GM21825 (cell line): ENCODE measurements at regions not wholly inside any gene's neighbourhood (a gene's known extent, or its start where the extent isn't known, plus 50 kb on each side); places are given as distances from the start of the nearest gene placed in this dataset.

Experiments used
- ATAC-seq: cut with Tn5 transposase; IDR thresholded peaks from one replicate; pipeline ENCODE4 v1.9.1; 2021; ENCODE audit warnings: mild to moderate bottlenecking, moderate library complexity; ENCODE audit not compliant: unreplicated experiment

GRCh38 chr9:79885093-79885857 is 313.5 kb downstream of the TLE4 start:
- ATAC-seq: no peak

DNA sequence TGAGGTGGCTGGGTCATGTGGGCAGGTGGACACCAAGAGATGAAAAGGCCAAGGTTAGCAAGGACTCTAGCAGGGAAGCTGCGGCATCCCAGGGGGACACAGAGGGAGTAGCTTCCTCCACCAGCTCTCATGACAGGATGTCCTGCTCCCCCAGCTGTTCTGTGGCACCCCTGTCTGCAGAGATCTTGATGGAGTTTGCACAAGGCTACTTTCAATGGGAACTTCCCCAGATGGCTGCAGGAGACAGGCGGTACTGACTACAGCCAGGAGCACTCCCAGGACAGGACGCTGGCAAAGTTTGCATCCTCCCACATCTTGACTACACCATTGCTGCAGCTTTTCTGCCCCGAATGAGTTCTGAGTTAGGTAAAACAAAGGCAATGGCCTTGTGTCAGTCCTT is 312.8 kb downstream of the TLE4 start:
- ATAC-seq: no peak

DNA sequence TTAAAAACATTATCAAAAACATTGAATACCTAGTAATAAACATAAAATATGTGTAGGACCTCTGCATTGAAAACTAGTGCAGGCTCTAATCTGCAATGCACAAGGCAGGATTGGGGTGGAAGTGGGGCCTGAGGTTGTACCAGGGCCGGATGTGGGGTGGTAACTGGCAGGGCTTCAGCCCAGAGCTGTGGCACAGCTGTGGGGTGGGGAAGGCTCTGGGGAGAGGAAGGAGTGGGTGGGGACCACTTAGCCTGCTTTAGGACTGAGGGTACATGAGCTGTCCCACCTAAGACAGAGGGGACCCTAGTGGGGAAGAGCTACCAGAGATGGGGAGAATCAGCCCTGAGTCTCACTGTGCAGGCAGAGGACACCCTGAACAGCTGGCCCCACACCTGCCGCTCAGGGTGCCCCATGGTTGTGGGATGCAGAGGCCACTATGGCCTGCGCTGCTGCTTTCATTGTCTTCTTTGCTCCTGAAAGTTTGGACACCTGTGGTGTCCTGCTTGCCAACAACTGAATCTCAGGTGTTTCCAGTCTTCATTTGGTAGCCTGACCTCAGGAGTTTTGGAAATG is 311.4 kb downstream of the TLE4 start:
- peak; percentile 71 for ATAC-seq

- ATAC-seq: peak; percentile 49
These were observed 308.9 kb downstream of the TLE4 start for GRCh38 chr9:79880626-79881025.

GRCh38 chr9:79877943-79878602 is 306.3 kb downstream of the TLE4 start:
- peak; percentile 63 for ATAC-seq

- peak; percentile 44 for ATAC-seq
These were observed 296.9 kb downstream of the TLE4 start for GRCh38 chr9:79868567-79869189.

DNA sequence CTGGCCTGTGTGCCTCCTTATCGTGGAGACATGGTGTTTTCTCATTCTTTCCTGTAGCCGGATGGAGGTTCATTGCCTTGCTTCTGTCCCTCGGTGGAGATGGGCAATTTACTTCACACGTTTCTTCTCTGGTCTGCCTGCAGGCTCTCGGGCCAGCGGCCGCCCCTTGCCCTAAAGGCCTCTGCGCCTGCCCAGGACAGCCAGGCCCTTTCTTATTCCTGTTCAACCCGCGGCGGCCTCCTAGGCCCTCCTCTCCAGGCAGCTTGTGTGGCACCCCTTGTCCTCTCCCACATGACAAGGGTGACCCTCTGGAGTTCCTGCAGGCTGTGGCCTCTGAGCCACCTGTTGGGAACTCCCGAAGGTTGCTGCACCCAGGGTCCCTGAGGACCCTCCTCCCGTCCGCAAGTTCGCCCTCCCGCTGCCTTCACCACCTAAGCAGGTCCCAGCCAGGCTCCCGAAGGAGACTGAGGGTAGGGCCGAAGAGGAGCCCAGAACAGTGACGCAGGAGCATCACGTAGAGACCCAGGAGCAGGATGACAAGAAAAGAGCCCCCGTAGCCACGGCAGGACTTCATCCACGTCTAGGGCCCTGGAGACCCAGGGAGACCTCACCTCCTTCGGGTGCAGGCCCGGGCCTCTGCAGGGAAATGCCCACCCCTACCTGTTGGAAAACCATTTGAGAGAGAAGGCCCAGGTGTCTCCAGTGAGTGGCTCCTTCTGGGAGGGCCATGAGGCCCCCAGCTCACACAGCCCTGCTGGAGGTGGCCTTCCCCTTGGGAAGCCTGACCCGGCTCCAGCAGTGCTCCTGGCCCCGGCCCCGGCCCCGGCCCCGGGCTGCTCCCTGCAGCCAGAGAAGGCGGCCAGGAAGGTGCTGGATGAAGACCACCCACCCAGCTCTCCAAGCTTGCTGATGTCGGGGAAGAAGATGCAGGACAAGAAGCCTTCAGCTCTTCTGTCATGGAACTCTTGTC is 291.4 kb downstream of the TLE4 start:
- no peak for ATAC-seq

- no peak for ATAC-seq
These were observed 286.7 kb downstream of the TLE4 start for GRCh38 chr9:79858508-79858907.

DNA sequence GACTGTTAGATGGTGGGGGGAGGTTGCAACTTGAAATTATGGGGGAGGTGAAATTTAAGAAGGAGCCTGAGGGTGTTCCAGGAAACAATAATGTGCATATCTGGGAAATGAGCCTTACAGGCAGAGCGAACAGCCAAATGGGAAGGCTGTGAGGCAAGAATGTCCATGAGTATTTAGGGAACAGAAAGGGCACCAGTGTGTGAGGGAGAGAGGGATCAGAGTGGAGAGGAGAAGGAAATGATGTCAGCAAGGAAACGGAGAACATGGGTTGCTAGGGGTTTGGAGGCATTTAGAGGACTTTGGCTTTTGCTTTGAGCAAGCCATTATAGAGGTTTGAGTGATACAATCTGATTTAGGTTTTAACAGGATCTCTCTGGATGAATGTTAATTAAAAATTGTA is 285.4 kb downstream of the TLE4 start:
- no peak for ATAC-seq

DNA sequence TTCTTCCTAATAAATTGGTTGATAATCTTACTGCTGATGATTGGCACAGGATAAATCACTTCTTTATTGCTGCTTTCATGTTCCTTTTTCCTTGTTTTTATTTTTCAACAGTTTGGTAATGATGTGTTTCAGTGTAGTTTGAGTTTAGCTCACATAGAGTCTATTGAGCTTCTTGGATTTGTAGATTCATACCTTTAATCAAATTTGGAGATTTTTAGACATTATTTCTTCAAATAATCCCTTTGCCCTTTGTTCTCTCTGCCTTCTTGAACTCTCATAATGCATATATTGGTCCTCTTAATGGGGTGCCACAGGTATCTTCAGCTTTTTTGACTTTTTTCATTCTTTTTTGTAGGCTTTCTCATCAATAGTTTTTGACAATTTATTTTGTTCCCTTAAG is 275.3 kb downstream of the TLE4 start:
- ATAC-seq: no peak

DNA sequence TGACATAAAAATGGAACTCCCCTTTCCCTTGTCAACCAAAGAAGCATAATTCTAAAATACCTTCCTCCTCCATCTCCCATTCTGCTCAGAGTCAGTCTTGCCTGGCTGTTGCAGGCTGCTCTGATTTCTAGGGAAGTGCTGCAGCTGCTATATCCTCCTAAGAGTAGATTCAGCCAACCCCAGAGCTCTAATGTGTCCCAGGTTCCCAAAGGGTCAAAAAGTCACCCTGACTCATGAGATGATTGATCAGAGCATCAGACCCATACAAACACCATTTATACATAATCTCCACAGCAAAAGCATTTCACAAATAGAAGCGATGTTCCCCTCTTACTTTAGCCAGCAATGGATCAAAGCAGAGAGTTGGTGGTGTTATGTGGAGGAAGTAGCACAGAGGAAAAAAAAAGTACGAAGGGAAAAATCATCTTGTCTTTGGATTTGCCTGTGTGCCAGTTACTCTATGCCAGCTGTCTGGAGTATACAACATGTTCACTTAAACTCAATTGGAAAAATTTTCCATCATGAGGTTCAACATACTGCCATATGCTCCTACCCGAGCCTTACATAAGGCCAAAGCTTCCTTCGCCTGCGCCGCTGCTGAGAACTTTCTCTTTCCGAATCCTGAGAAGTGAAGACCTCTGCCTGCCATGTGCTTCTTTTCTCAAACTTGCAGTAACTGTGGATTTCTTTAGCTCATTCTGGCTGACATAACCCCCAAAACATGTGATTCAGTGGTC is 258.0 kb downstream of the TLE4 start:
- ATAC-seq: no peak

DNA sequence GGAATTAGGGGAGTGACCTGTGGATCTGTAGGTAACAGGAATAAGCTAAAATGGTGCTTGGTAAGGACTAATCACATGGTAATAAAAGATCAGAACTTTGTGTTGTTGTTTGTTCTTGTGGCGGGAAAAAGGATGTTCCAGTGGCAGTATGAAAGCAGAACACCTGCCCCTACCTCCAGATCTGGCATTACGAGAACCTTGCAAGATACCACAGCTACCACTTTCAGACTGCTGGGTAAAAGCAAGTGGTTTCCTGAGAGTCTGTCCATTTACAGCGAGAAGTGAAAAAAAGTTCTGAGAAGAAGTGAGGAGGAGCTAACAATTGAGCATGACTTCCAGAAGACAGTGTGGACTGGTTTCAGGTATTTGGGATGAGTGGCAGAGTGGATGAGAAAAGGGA is 252.5 kb downstream of the TLE4 start:
- ATAC-seq: peak; percentile 92

GRCh38 chr9:79817438-79818004 is 245.8 kb downstream of the TLE4 start:
- peak; percentile 89 for ATAC-seq

- ATAC-seq: no peak
These were observed 241.5 kb downstream of the TLE4 start for GRCh38 chr9:79813258-79813638.

GRCh38 chr9:79812507-79813257 is 240.9 kb downstream of the TLE4 start:
- ATAC-seq: peak; percentile 79

GRCh38 chr9:79812099-79812498 is 240.3 kb downstream of the TLE4 start:
- peak; percentile 10 for ATAC-seq

DNA sequence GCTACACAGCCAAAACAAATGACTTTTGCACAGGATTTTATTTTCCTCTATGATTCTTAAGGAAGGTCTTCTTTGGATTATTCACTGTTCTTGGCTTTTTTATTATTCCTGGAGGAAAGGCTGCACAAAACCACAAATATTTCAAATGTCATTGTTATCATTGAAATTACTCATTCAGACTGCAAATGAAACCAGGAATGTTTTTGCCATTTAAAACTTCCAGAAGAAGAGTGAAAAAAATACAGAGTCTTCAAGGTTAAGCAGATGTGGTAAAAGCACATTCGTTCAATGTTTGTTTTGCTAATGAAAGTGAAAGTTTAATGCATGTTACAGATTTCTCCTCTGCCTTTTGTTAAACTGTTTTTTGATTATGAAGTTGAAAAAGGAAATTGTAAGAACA is 238.2 kb downstream of the TLE4 start:
- no peak for ATAC-seq

DNA sequence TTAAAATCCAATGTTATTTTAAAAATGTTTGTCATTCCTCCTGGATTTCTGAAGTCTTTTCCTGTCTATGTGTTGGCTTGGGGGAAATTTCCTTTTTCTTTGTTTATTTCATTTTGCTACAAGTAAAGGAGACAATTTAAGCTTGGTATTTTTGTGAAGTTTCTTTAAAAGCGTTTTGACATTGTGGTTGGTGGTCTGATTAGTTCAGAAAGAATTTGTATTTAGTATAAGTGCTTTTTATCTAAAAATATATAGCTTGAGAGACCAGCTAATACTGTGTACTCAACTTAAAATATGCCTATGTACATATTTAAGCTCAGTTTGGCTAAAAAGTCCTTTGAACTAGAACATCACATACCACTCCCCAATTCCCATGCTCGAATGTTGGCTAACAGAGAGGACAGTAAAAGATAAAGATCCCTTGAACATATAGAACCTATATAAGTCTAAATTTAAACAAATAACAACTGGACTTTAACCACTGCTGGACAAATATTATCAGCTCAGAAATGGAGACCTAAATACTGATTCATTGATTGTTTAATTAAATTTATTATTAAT is 237.6 kb downstream of the TLE4 start:
- ATAC-seq: no peak

- ATAC-seq: no peak
These were observed 236.2 kb downstream of the TLE4 start for GRCh38 chr9:79807971-79808370.
